HCT116 (cell line): ENCODE measurements at regions not wholly inside any gene's neighbourhood (a gene's known extent, or its start where the extent isn't known, plus 50 kb on each side); places are given as distances from the start of the nearest gene placed in this dataset.

Experiments
- ATAC-seq: fragments of 200-7000 bp; cut with Tn5 transposase; 2 replicates; pipeline ENCODE4 v1.9.1; 2020; ENCODE audit warnings: mild to moderate bottlenecking, moderate library complexity
- BruUV-seq: library from RNA; stranded (reverse); fragments of 400-500 nt; replicated peaks from 2 replicates; lab custom pipeline; 2021; lab: Mats Ljungman, UMichigan
- CTCF ChIA-PET: fragments of 300-600 bp; sonication (Branson Sonifier 250); formaldehyde crosslinking; loops from one replicate; lab custom pipeline; 2021; ENCODE audit warnings: antibody characterized with exemption; lab: Charles Lee
- POLR2A ChIA-PET: fragments of 300-600, 350-600 bp; sonication (Branson Sonifier 250); formaldehyde crosslinking; loops from one replicate; lab custom pipeline; 2021; ENCODE audit warnings: antibody characterized with exemption; lab: Charles Lee
- RAD21 ChIA-PET, 2 experiments: fragments of 300-600 bp; sonication (Branson Sonifier 250); formaldehyde crosslinking; loops; one replicate each; lab custom pipeline; 2023; ENCODE audit warnings: low total read pairs in 2 of 2; ENCODE audit not compliant: uncharacterized antibody in 2 of 2, unreplicated experiment in 2 of 2, low non-redundant PET in 1 of 2; lab: Charles Lee
- DNase-seq: peaks from one replicate; pipeline ENCODE4 v3.0.0-alpha.2; 2010; ENCODE audit warnings: low read depth, low spot score
- H2AFZ ChIP-seq: fragments of 200-600 bp; shearing (Covaris generic), sonication (generic); 2 replicates; pipeline ENCODE4 v1.6.1; 2017; ENCODE audit warnings: low read depth, mixed run types, mixed read lengths, antibody characterized with exemption, low read length; ENCODE audit not compliant: poor library complexity, severe bottlenecking
- H3K27ac ChIP-seq: 2 replicates; pipeline ENCODE4 v1.5.1; 2012; ENCODE audit warnings: low read depth, low read length
- H3K27me3 ChIP-seq: fragments of 200-600 bp; sonication (generic); 2 replicates; pipeline ENCODE4 v1.6.1; 2016; ENCODE audit warnings: mixed run types, low read length, mixed read lengths; ENCODE audit not compliant: insufficient read depth
- H3K36me3 ChIP-seq, 2 experiments: fragments of 200-500 bp in 1 of 2; fragments of 200-600 bp in 1 of 2; sonication (Bioruptor generic) in 1 of 2; sonication (generic) in 1 of 2; 2 replicates each; pipeline versions ENCODE4 v1.5.1 to v1.6.1; 2014 to 2016; ENCODE audit warnings: low read length in 2 of 2, inconsistent platforms in 1 of 2, mixed read lengths in 1 of 2, mixed run types in 1 of 2; ENCODE audit not compliant: insufficient read depth in 2 of 2, control insufficient read depth in 1 of 2
- H3K4me1 ChIP-seq, 2 experiments: fragments of 200-600 bp in 1 of 2; sonication (generic) in 1 of 2; 2 replicates each; pipeline versions ENCODE4 v1.5.1 to v1.6.1; 2012 to 2017; ENCODE audit warnings: low read length in 2 of 2, inconsistent platforms in 1 of 2, mild to moderate bottlenecking in 1 of 2, mixed read lengths in 1 of 2, mixed run types in 1 of 2, moderate library complexity in 1 of 2; ENCODE audit not compliant: insufficient read depth in 2 of 2, control insufficient read depth in 1 of 2
- H3K4me2 ChIP-seq: fragments of 200-600 bp; sonication (generic); 2 replicates; pipeline ENCODE4 v1.6.1; 2017; ENCODE audit warnings: mixed run types, low read length, mixed read lengths
- H3K4me3 ChIP-seq, 2 experiments: fragments of 200-600 bp in 1 of 2; sonication (generic) in 1 of 2; replicated peaks in 1 of 2; 2 replicates each; pipeline ENCODE4 v1.5.1; 2011 to 2016; ENCODE audit warnings: low read length in 2 of 2, control low read depth in 1 of 2, low read depth in 1 of 2, mild to moderate bottlenecking in 1 of 2, mixed read lengths in 1 of 2, mixed run types in 1 of 2
- H3K79me2 ChIP-seq: fragments of 200-600 bp; sonication (generic); 2 replicates; pipeline ENCODE4 v1.6.1; 2017; ENCODE audit warnings: mild to moderate bottlenecking, mixed run types, low read length, moderate library complexity, mixed read lengths; ENCODE audit not compliant: insufficient read depth
- H3K9ac ChIP-seq: fragments of 200-600 bp; sonication (generic); 2 replicates; pipeline ENCODE4 v1.6.1; 2016; ENCODE audit warnings: low read length, mixed read lengths
- H3K9me2 ChIP-seq: fragments of 200-600 bp; sonication (generic), shearing (Covaris generic); 2 replicates; pipeline ENCODE4 v1.6.1; 2017; ENCODE audit warnings: mixed run types, mild to moderate bottlenecking, moderate library complexity; ENCODE audit not compliant: insufficient read depth
- H3K9me3 ChIP-seq, 2 experiments: fragments of 200-500 bp in 1 of 2; fragments of 200-600 bp in 1 of 2; sonication (Bioruptor generic) in 1 of 2; sonication (generic) in 1 of 2; 2 replicates each; pipeline ENCODE4 v1.6.1; 2014 to 2017; ENCODE audit warnings: low read length in 2 of 2, mixed read lengths in 2 of 2, inconsistent platforms in 1 of 2, low read depth in 1 of 2, mild to moderate bottlenecking in 1 of 2, mixed run types in 1 of 2, moderate library complexity in 1 of 2; ENCODE audit not compliant: control insufficient read depth in 1 of 2, insufficient read depth in 1 of 2
- H4K20me1 ChIP-seq: fragments of 200-600 bp; sonication (generic), shearing (Covaris generic); 2 replicates; pipeline ENCODE4 v1.6.1; 2017; ENCODE audit warnings: mixed run types, mild to moderate bottlenecking, moderate library complexity; ENCODE audit not compliant: insufficient read depth
- CBX3 ChIP-seq: IDR thresholded peaks from 2 replicates; pipeline ENCODE4 v1.6.1; 2012; ENCODE audit warnings: low read depth
- CEBPB ChIP-seq: IDR thresholded peaks from 2 replicates; pipeline ENCODE4 v1.6.1; 2012; ENCODE audit warnings: low read depth
- CTCF ChIP-seq, 3 experiments: fragments of 200-600 bp in 1 of 3; sonication (generic) in 1 of 3; IDR thresholded peaks in 2 of 3; conservative IDR thresholded peaks in 1 of 3; 2 replicates each; pipeline ENCODE4 v1.5.1; 2012 to 2017; ENCODE audit warnings: low read depth in 2 of 3, low read length in 2 of 3, antibody characterized with exemption in 1 of 3, borderline replicate concordance in 1 of 3, control low read depth in 1 of 3, mild to moderate bottlenecking in 1 of 3, mixed read lengths in 1 of 3, mixed run types in 1 of 3, moderate library complexity in 1 of 3; ENCODE audit not compliant: insufficient read depth in 1 of 3
- ELF1 ChIP-seq: IDR thresholded peaks from 2 replicates; pipeline ENCODE4 v1.6.1; 2012; ENCODE audit warnings: low read depth, borderline replicate concordance
- EZH2 ChIP-seq: fragments of 200-600 bp; sonication (generic); IDR thresholded peaks from 2 replicates; pipeline ENCODE4 v1.6.1; 2017; ENCODE audit warnings: antibody characterized with exemption, mixed run types
- EZH2phosphoT487 ChIP-seq: fragments of 200-600 bp; IDR thresholded peaks from 2 replicates; pipeline ENCODE4 v1.6.1; 2018; ENCODE audit warnings: antibody characterized with exemption, borderline replicate concordance
- FOSL1 ChIP-seq: IDR thresholded peaks from 2 replicates; pipeline ENCODE4 v1.6.1; 2012; ENCODE audit warnings: low read depth
- JUND ChIP-seq: IDR thresholded peaks from 2 replicates; pipeline ENCODE4 v1.6.1; 2012
- POLR2AphosphoS5 ChIP-seq: IDR thresholded peaks from 2 replicates; pipeline ENCODE4 v1.6.1; 2011; ENCODE audit warnings: mild to moderate bottlenecking, low read depth, low read length, moderate library complexity
- REST ChIP-seq: IDR thresholded peaks from 2 replicates; pipeline ENCODE4 v1.6.1; 2012; ENCODE audit warnings: low read depth
- SIN3A ChIP-seq: IDR thresholded peaks from 2 replicates; pipeline ENCODE4 v1.6.1; 2012; ENCODE audit warnings: low read depth
- SP1 ChIP-seq: IDR thresholded peaks from 2 replicates; pipeline ENCODE4 v1.6.1; 2012; ENCODE audit warnings: low read depth
- SRF ChIP-seq: IDR thresholded peaks from 2 replicates; pipeline ENCODE4 v1.6.1; 2012; ENCODE audit warnings: low read depth
- TCF7L2 ChIP-seq: IDR thresholded peaks from 2 replicates; pipeline ENCODE4 v1.7.0; 2011; ENCODE audit warnings: borderline replicate concordance, inconsistent platforms; ENCODE audit not compliant: insufficient read depth, insufficient read length; ENCODE audit errors: extremely low read depth
- YY1 ChIP-seq: IDR thresholded peaks from 2 replicates; pipeline ENCODE4 v1.6.1; 2011; ENCODE audit warnings: low read length, low read depth, moderate library complexity, mild to moderate bottlenecking; ENCODE audit not compliant: insufficient replicate concordance; ENCODE audit errors: extremely low read depth
- ZFX ChIP-seq: fragments of 450-650 bp; IDR thresholded peaks from 2 replicates; pipeline ENCODE4 v1.6.1; 2017
- ZNF274 ChIP-seq: fragments of 200-500 bp; sonication (Bioruptor generic); IDR thresholded peaks from 2 replicates; pipeline ENCODE4 v1.6.1; 2014; ENCODE audit warnings: mild to moderate bottlenecking, low read depth, low read length, inconsistent platforms
- intact Hi-C: fragments of 100-400 bp; cut with micrococcal nuclease; formaldehyde crosslinking; loops from 2 replicates; pipeline ENCODE4 v1.10.0; 2022
- TF ChIP-seq, protein P1 (sequence below): IDR thresholded peaks from 2 replicates; pipeline ENCODE4 v1.6.1; 2011; ENCODE audit warnings: mild to moderate bottlenecking, low read length, moderate library complexity; ENCODE audit not compliant: insufficient replicate concordance; ENCODE audit errors: extremely low read depth
- TF ChIP-seq, protein P2 (sequence below): IDR thresholded peaks from 2 replicates; pipeline ENCODE4 v1.6.1; 2012

DNA sequence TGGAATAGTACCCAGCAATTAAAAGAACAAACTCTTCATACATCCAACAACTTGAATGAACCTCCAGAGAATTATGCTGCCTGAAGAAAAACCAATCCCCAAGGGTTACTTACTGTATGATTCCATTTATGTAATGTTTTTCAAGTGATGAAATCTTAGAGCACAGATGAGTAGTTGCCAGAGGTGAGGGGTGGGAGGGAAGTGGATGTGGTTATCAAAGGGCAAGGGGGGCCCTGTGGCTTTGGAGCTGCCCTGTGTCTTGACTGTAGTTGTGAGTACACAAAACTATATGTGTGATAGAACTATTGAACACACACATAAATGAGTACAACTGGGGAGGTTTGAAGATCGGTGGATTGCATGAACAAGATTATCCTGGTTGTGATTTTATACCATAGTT lies 115.8 kb upstream of the SLC25A48 start:
- peaks cover 6 to 14% of the 10 kb centered on the region in 2 experiments; a peak in 3 of 4 replicates for H3K4me1 ChIP-seq
- no peak overlapping the region for H3K4me2 ChIP-seq
- no peaks in the 10 kb centered on the region for H3K36me3 ChIP-seq
- POLR2A ChIA-PET = no interaction called here
- H2AFZ ChIP-seq = no peak overlapping the region
- 0 out of 2 replicates have a peak, but pooled peaks cover 2% of the 10 kb centered on the region for H3K27me3 ChIP-seq
- no peaks in the 10 kb centered on the region for H3K9me2 ChIP-seq
- H3K4me3 ChIP-seq = no peak overlapping the region
- RAD21 ChIA-PET = no interaction called here
- ATAC-seq (no peak), DNase-seq (no peak)
- H4K20me1 ChIP-seq = no peaks in the 10 kb centered on the region
- no peak overlapping the region for H3K9ac ChIP-seq
- BruUV-seq = no TSS peak
- intact Hi-C loops = no loop called here
- H3K79me2 ChIP-seq = no peaks in the 10 kb centered on the region
- H3K27ac ChIP-seq = no peak overlapping the region
- CTCF ChIA-PET = no interaction called here
- no peak for TF ChIP-seq EZH2
- TF ChIP-seq, protein P1, sequence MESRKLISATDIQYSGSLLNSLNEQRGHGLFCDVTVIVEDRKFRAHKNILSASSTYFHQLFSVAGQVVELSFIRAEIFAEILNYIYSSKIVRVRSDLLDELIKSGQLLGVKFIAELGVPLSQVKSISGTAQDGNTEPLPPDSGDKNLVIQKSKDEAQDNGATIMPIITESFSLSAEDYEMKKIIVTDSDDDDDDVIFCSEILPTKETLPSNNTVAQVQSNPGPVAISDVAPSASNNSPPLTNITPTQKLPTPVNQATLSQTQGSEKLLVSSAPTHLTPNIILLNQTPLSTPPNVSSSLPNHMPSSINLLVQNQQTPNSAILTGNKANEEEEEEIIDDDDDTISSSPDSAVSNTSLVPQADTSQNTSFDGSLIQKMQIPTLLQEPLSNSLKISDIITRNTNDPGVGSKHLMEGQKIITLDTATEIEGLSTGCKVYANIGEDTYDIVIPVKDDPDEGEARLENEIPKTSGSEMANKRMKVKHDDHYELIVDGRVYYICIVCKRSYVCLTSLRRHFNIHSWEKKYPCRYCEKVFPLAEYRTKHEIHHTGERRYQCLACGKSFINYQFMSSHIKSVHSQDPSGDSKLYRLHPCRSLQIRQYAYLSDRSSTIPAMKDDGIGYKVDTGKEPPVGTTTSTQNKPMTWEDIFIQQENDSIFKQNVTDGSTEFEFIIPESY = no peak
- TF ChIP-seq ZNF274 = no peak
- no peak for TF ChIP-seq CEBPB
- TF ChIP-seq CTCF (IDR thresholded peaks at IDR 0.05 in 2 of 3, conservative IDR thresholded peaks at IDR 0.05 in 1 of 3; ENCODE audit: borderline replicate concordance in 1 of 3, insufficient read depth in 1 of 3, low read depth in 2 of 3, low read length in 2 of 3) = no peak
- no peak for TF ChIP-seq EZH2phosphoT487
- no peak for TF ChIP-seq ELF1
- TF ChIP-seq CBX3 = no peak
- TF ChIP-seq YY1 = no peak
- TF ChIP-seq JUND = no peak
- no peak for TF ChIP-seq SIN3A
- TF ChIP-seq SP1 = no peak
- no peak for TF ChIP-seq FOSL1
- TF ChIP-seq TCF7L2 = no peak
- TF ChIP-seq REST = no peak
- no peak for TF ChIP-seq ZFX
- TF ChIP-seq SRF = no peak
- TF ChIP-seq, protein P2, sequence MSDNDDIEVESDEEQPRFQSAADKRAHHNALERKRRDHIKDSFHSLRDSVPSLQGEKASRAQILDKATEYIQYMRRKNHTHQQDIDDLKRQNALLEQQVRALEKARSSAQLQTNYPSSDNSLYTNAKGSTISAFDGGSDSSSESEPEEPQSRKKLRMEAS = no peak
- no peak for TF ChIP-seq POLR2AphosphoS5
- H3K9me3 ChIP-seq = no peaks in the 10 kb centered on the region
